HL-60 (cell line): ENCODE measurements at regions not wholly inside any gene's neighbourhood (a gene's known extent, or its start where the extent isn't known, plus 50 kb on each side); places are given as distances from the start of the nearest gene placed in this dataset.
A peak's percentile ranks its signal among the peaks of the same experiment; 100 is the strongest.

Experiments used
- DNase-seq, 2 experiments: peaks; one replicate each; pipeline ENCODE4 v3.0.0-alpha.2; 2010 to 2020; ENCODE audit warnings: low read depth in 1 of 2, low spot score in 1 of 2
- H3K27ac ChIP-seq: fragments of 250-450 bp; sonication (Bioruptor Pico); replicated peaks from 2 replicates; pipeline ENCODE4 v1.5.1; 2020; ENCODE audit warnings: mild to moderate bottlenecking, moderate library complexity
- H3K27me3 ChIP-seq: fragments of 250-450 bp; sonication (Bioruptor Pico); 2 replicates; pipeline ENCODE4 v1.5.1; 2021; ENCODE audit warnings: mild to moderate bottlenecking, moderate library complexity; ENCODE audit not compliant: insufficient read depth, poor library complexity, severe bottlenecking
- H3K4me3 ChIP-seq: replicated peaks from 2 replicates; pipeline ENCODE4 v1.5.1; 2011; ENCODE audit warnings: mild to moderate bottlenecking, control low read depth, low read length; ENCODE audit not compliant: insufficient read depth
- GABPA ChIP-seq: IDR thresholded peaks from 2 replicates; pipeline ENCODE4 v1.6.1; 2012; ENCODE audit warnings: low read depth
- POLR2AphosphoS5 ChIP-seq: IDR thresholded peaks from 2 replicates; pipeline ENCODE4 v1.6.1; 2012; ENCODE audit warnings: low read depth
- SPI1 ChIP-seq: IDR thresholded peaks from 2 replicates; pipeline ENCODE4 v1.6.1; 2012; ENCODE audit warnings: low read depth, mild to moderate bottlenecking, borderline replicate concordance
- TF ChIP-seq, protein P1 (sequence below): IDR thresholded peaks from one replicate; pipeline ENCODE4 v1.5.1; 2011; ENCODE audit warnings: low read length, control low read depth, inconsistent platforms; ENCODE audit not compliant: insufficient read depth
- TF ChIP-seq, protein P2 (sequence below): IDR thresholded peaks from 2 replicates; pipeline ENCODE4 v1.6.1; 2012; ENCODE audit warnings: low read depth; ENCODE audit not compliant: insufficient replicate concordance

DNA sequence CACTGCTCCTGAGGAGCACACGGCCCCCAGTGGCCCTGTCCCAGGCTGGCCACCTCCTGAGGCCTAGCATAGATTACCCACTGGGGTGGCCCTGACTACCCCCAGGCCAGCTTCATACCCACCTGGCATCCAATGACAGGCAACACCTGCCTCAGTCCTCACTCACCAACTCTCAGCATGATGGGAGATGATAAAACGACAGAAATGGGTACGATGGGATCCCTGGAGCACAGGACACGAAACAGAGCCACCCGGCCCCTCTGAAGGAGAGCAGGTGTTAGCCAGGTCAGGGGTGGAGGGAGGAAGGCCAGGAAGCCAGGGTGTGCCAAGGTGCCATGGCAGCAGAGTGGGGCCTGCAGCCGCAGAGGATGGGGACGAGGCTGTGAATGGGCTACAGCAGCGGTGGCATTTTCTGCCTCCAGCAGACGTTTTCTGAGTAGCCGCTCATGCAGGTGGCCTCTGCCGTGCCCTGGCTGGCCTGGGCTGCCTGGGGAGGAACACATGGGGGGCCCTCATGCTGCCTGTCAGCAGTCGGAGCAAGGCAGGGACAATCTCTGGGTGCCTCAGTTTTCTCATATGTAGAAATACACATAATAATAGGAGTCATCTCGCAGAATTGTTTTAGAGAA is 50.2 kb upstream of the FGF3 start:
- no peak overlapping the region for H3K27ac ChIP-seq
- no peak overlapping the region for H3K4me3 ChIP-seq
- no peaks in the 10 kb centered on the region for H3K27me3 ChIP-seq
- no peak for TF ChIP-seq POLR2AphosphoS5
- TF ChIP-seq GABPA: no peak
- no peak for TF ChIP-seq SPI1
- TF ChIP-seq, protein P1, sequence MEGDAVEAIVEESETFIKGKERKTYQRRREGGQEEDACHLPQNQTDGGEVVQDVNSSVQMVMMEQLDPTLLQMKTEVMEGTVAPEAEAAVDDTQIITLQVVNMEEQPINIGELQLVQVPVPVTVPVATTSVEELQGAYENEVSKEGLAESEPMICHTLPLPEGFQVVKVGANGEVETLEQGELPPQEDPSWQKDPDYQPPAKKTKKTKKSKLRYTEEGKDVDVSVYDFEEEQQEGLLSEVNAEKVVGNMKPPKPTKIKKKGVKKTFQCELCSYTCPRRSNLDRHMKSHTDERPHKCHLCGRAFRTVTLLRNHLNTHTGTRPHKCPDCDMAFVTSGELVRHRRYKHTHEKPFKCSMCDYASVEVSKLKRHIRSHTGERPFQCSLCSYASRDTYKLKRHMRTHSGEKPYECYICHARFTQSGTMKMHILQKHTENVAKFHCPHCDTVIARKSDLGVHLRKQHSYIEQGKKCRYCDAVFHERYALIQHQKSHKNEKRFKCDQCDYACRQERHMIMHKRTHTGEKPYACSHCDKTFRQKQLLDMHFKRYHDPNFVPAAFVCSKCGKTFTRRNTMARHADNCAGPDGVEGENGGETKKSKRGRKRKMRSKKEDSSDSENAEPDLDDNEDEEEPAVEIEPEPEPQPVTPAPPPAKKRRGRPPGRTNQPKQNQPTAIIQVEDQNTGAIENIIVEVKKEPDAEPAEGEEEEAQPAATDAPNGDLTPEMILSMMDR: no peak
- TF ChIP-seq, protein P2, sequence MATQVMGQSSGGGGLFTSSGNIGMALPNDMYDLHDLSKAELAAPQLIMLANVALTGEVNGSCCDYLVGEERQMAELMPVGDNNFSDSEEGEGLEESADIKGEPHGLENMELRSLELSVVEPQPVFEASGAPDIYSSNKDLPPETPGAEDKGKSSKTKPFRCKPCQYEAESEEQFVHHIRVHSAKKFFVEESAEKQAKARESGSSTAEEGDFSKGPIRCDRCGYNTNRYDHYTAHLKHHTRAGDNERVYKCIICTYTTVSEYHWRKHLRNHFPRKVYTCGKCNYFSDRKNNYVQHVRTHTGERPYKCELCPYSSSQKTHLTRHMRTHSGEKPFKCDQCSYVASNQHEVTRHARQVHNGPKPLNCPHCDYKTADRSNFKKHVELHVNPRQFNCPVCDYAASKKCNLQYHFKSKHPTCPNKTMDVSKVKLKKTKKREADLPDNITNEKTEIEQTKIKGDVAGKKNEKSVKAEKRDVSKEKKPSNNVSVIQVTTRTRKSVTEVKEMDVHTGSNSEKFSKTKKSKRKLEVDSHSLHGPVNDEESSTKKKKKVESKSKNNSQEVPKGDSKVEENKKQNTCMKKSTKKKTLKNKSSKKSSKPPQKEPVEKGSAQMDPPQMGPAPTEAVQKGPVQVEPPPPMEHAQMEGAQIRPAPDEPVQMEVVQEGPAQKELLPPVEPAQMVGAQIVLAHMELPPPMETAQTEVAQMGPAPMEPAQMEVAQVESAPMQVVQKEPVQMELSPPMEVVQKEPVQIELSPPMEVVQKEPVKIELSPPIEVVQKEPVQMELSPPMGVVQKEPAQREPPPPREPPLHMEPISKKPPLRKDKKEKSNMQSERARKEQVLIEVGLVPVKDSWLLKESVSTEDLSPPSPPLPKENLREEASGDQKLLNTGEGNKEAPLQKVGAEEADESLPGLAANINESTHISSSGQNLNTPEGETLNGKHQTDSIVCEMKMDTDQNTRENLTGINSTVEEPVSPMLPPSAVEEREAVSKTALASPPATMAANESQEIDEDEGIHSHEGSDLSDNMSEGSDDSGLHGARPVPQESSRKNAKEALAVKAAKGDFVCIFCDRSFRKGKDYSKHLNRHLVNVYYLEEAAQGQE: no peak
- no peak for DNase-seq

DNA sequence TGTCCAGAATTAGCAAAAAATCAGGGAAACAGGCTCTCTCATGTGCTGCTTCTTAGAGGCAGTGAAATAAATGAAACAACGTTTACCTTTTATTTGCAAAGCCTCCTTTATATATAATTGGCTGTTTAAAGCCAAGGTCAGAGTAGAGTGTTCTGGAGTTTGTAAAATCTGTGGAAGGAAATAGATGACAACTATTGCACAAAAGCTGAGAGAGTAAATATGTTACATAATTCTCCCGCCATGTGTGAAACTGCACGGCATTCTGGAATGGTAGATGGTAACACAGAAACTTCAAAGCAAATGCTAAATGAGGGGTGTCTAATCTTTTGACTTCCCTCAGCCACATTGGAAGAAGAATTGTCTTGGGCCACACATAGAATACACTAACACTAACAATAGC is 51.5 kb upstream of the FGF3 start:
- TF ChIP-seq GABPA (no peak), POLR2AphosphoS5 (no peak), SPI1 (no peak)
- TF ChIP-seq, protein P2: no peak
- TF ChIP-seq, protein P1: no peak

DNA sequence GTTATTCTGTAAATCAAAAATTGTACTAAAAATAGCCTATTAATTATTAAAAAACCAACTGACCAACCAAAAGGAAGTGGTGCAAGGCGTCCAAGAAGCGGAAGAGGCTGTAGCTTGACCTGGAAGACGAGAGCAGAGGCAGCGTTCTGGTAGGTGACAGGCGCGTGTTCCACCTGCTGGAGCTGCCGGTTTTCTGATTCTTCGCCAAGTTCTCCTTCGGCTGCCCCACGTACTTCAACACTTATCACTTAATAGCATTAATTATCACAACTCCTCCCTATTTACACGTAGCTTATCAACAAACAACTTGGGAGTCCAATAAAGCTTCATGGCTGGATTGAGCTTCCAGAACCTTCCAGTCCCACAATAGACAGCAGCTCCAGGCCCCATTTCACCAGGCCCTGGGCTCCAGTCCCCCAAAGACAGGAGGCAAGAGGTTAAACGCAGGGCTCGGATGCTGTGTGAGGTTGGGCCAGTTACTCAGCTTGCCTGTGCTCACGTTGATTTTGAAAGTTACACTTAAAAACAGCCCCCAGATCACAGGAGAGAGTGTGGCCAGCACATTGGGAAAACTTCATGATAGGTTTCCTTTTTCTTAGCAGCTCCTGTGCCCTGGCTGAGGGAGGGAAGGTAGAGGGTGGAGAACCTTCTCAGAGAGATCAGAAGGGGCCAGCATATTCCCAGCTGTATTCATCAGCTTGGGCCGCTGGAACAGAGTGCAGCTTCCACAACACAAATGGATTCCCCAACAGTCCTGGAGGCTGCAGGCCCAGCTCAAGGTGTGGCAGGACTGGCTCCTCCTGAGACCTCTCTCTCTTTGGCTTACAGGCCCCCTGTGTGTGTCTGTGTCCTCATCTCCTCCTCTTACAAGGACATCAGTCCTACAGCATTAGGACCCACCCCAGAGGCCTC is 54.2 kb upstream of the FGF3 start:
- DNase-seq: no peak
- Histone ChIP-seq H3K27ac (no peak overlapping the region), H3K4me3 (no peak overlapping the region), H3K27me3 (no peaks in the 10 kb centered on the region)
- no peak for TF ChIP-seq SPI1
- TF ChIP-seq, protein P2: no peak
- TF ChIP-seq GABPA: no peak
- TF ChIP-seq POLR2AphosphoS5: no peak
- TF ChIP-seq, protein P1: no peak

More for the DNA sequence above, 51.5 kb upstream of the FGF3 start:
- Histone ChIP-seq H3K4me3 (no peak overlapping the region), H3K27me3 (no peaks in the 10 kb centered on the region), H3K27ac (no peak overlapping the region)
- peak in 1 of 2 experiments; percentile 7 for DNase-seq
